Type B pancreatic cell (in vitro differentiated cells): ENCODE measurements at regions not wholly inside any gene's neighbourhood (a gene's known extent, or its start where the extent isn't known, plus 50 kb on each side); places are given as distances from the start of the nearest gene placed in this dataset.

Source experiments
- DNase-seq: peaks from one replicate; pipeline ENCODE4 v3.0.0; 2021; ENCODE audit warnings: mixed read lengths; ENCODE audit not compliant: unreplicated experiment; ENCODE audit errors: extremely low spot score
- H3K27ac Mint-ChIP-seq: 2 replicates; pipeline ENCODE4 v1.8.0; 2021; ENCODE audit warnings: mild to moderate bottlenecking, mixed read lengths
- H3K27me3 Mint-ChIP-seq: 2 replicates; pipeline ENCODE4 v1.8.0; 2021; ENCODE audit warnings: mixed read lengths
- H3K36me3 Mint-ChIP-seq: 2 replicates; pipeline ENCODE4 v1.8.0; 2021; ENCODE audit warnings: mixed read lengths
- H3K4me1 Mint-ChIP-seq: one replicate; pipeline ENCODE4 v1.8.0; 2021; ENCODE audit warnings: mixed read lengths; ENCODE audit not compliant: unreplicated experiment
- H3K4me3 Mint-ChIP-seq: 2 replicates; pipeline ENCODE4 v1.8.0; 2021; ENCODE audit warnings: mild to moderate bottlenecking, mixed read lengths
- H3K9me3 Mint-ChIP-seq: 2 replicates; pipeline ENCODE4 v1.8.0; 2021; ENCODE audit warnings: mixed read lengths
- TF ChIP-seq, protein P1 (sequence below): fragments of 200-600 bp; sonication (generic); conservative IDR thresholded peaks from 2 replicates; pipeline ENCODE4 v1.5.0; 2021; ENCODE audit warnings: antibody characterized with exemption, mild to moderate bottlenecking

DNA sequence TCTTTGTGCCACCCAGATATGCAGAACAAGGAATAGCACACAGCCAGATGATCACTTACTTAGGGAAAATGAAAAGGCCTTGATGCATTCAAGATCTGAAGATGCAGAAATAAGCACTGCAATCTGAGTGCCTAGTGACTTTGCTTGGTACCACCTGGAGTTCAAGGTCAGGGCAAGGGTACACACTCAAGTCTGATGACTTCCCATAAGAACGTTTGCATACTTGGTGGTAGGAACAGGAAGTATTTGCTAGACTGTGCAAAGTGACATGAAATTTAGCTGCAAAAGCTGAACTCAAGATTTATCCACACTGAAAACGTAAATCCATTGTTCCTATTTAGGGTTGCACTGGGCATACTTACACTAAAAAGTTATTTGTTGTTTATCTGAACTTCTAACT, 177.1 kb downstream of the PIK3R1 start:
- no peaks in the 10 kb centered on the region for H3K27me3 Mint-ChIP-seq
- no peak overlapping the region for H3K27ac Mint-ChIP-seq
- TF ChIP-seq, protein P1, sequence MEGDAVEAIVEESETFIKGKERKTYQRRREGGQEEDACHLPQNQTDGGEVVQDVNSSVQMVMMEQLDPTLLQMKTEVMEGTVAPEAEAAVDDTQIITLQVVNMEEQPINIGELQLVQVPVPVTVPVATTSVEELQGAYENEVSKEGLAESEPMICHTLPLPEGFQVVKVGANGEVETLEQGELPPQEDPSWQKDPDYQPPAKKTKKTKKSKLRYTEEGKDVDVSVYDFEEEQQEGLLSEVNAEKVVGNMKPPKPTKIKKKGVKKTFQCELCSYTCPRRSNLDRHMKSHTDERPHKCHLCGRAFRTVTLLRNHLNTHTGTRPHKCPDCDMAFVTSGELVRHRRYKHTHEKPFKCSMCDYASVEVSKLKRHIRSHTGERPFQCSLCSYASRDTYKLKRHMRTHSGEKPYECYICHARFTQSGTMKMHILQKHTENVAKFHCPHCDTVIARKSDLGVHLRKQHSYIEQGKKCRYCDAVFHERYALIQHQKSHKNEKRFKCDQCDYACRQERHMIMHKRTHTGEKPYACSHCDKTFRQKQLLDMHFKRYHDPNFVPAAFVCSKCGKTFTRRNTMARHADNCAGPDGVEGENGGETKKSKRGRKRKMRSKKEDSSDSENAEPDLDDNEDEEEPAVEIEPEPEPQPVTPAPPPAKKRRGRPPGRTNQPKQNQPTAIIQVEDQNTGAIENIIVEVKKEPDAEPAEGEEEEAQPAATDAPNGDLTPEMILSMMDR = no peak
- peaks cover 4% of the 10 kb centered on the region for H3K36me3 Mint-ChIP-seq
- no peak overlapping the region for H3K4me3 Mint-ChIP-seq
- no peak for DNase-seq
- peaks cover 9% of the 10 kb centered on the region for H3K9me3 Mint-ChIP-seq
- peaks cover 9% of the 10 kb centered on the region for H3K4me1 Mint-ChIP-seq

DNA sequence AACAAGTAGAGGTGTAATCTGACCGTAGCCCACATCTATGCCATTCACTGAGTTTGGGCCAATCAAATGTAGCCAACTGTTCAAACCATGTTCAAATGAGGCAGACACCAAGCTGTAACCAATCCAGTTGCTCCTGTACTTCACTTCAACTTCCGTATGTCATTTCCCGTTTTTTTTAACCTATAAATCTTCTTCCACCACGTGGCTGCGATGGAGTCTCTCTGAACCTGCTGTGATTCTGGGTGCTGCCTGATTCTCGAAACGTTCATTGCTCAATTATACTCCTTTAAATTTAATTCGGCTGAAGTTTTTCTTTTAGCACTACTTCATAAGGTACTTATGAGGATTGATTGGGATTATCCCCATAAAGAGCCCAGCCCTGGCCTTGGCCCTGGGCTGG, 179.7 kb downstream of the PIK3R1 start:
- H3K27ac Mint-ChIP-seq = no peak overlapping the region
- peaks cover 9% of the 10 kb centered on the region for H3K4me1 Mint-ChIP-seq
- H3K36me3 Mint-ChIP-seq = peaks cover 4% of the 10 kb centered on the region
- peaks cover 14% of the 10 kb centered on the region for H3K9me3 Mint-ChIP-seq
- DNase-seq = no peak
- TF ChIP-seq, protein P1 = no peak
- no peaks in the 10 kb centered on the region for H3K27me3 Mint-ChIP-seq
- no peak overlapping the region for H3K4me3 Mint-ChIP-seq

DNA sequence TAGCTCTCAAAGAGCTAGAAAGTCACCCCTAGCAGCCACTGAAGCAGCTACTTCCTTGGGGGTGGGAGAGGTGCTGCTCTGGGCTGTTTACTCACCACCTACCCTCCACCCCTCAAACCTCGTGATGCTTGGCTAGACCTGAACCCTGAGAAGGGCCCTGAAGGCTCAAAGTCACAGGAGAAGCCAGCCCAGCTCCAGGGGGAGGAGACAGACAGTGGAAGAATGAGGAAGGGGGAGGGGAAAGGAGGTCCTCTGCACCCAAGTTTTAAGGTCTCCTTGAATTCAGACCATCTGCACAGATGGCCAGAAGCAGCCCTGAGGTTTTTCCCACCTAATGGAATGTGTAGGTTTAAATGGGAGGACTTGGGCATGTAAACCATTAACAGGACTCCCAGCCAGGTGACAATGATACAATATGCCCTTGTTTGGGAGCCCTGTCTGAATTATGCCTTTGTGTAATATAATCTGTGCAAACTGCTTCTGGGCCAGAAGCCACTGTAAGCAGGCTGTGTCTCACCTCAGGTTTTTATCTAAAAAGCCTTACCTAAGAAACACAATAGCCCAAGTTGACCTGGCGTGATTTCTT, 180.5 kb downstream of the PIK3R1 start:
- peaks cover 9% of the 10 kb centered on the region for H3K4me1 Mint-ChIP-seq
- DNase-seq = no peak

DNA sequence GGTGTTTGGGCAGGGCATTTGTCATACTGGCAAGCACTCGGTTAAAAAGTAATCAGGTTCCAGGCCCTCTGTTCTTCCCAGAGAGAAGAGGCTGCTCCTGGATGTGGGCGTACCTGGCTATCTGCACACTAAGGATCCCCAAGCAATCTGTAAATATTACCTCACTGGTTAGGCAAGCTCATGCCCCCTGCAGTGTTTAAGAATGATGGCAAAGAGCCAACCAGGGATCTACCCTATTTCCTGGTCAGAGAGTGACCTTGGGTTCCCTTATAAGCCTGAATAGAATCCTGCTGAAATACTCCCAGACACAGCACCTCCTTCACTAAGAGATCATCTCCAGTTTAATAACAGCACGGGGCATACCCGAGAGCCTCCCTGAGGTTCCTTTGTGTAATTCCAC, 181.2 kb downstream of the PIK3R1 start:
- H3K27ac Mint-ChIP-seq = peak overlapping the region; percentile 73
- no peaks in the 10 kb centered on the region for H3K27me3 Mint-ChIP-seq
- peaks cover 14% of the 10 kb centered on the region for H3K9me3 Mint-ChIP-seq
- peaks cover 4% of the 10 kb centered on the region for H3K36me3 Mint-ChIP-seq
- H3K4me1 Mint-ChIP-seq = peaks cover 9% of the 10 kb centered on the region
- H3K4me3 Mint-ChIP-seq = peak overlapping the region; percentile 3
- no peak for DNase-seq
- TF ChIP-seq, protein P1 = no peak

More for the DNA sequence above, 180.5 kb downstream of the PIK3R1 start:
- H3K27ac Mint-ChIP-seq = peak overlapping the region; percentile 73
- H3K9me3 Mint-ChIP-seq = peaks cover 14% of the 10 kb centered on the region
- no peaks in the 10 kb centered on the region for H3K27me3 Mint-ChIP-seq
- H3K4me3 Mint-ChIP-seq = no peak overlapping the region
- TF ChIP-seq, protein P1 = no peak
- peaks cover 4% of the 10 kb centered on the region for H3K36me3 Mint-ChIP-seq

DNA sequence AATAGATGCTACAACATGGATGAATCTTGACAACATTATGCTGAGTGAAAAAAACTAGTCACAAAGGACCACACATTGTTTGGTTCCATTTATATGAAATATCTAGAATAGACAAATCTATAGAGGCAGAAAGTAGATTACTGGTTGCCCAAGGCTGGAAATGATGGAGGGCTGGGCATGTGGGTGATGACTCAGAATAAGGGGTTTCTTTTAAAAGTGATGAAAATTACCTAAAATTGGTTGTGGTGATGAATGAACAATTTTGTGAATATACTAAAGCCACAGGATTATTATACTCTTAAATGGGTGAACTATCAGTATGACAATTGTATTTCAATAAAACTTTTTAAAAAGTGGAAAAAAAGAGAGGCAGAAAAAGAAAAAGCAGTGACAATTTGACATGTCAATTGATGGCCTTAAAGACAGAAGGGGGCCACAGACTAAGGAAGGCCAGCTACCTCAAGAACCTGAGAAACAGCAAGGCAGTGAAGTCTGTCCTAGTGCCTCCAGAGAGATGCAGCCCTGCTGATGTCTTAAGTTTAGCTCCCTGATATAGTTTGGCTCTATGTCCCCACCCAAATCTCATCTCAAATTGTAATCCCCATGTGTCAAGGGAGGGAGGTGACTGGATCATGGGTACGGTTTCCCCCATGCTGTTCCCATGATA, 182.7 kb downstream of the PIK3R1 start:
- TF ChIP-seq, protein P1 = no peak
- no peaks in the 10 kb centered on the region for H3K27me3 Mint-ChIP-seq
- no peak for DNase-seq
- H3K4me3 Mint-ChIP-seq = no peak overlapping the region
- H3K36me3 Mint-ChIP-seq = peaks cover 4% of the 10 kb centered on the region
- H3K9me3 Mint-ChIP-seq = peaks cover 14% of the 10 kb centered on the region
- no peak overlapping the region for H3K27ac Mint-ChIP-seq
- H3K4me1 Mint-ChIP-seq = peaks cover 9% of the 10 kb centered on the region
